Globus pallidus (tissue), 1 donor: ENCODE measurements at regions not wholly inside any gene's neighbourhood (a gene's known extent, or its start where the extent isn't known, plus 50 kb on each side); places are given as distances from the start of the nearest gene placed in this dataset.

Experiments used
- DNase-seq: peaks from one replicate; pipeline ENCODE4 v3.0.0-alpha.2; 2015; ENCODE audit warnings: low spot score

DNA sequence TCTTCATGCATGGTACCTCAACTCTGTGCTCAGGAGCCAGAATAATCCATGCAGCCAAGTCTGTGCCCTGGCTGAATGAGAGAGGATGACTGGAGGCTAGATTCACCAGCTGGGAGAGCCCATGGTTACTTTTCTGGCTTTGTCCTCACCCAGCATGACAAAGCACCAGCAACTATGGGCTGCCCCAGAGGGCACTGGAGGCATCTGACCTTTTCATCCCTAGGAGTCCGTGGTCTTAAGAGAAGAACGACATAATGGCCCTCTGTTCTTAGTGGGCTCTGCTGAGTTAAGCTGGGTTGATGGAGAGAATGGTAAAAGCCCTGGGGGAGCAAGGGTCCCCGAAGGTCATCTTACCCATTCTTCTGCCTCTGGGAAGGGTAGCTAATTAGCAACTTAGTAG is 54.6 kb upstream of the TNP1 start:
- no peak for DNase-seq

- DNase-seq, result no peak
These were observed 52.0 kb upstream of the TNP1 start for GRCh38 chr2:216911886-216912285.

DNA sequence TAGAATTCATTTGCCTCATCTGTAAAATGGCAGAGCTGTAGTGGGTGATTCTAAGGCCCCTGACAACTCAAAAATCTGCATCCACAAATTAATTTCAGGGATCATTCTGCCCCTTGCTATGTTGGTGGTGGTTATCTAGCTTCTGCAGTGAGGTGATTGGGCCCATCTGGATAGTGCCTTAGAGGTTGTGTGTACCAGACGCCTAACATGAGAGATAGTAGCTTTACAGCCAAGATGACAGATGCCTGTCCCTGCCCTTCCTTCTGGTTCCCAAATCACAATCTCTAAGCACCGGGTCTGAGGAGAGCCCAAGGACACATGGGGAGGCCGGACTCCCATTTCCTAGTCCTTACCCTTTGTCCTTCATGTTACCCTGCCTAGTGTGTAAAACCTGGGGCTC is 51.1 kb upstream of the TNP1 start:
- no peak for DNase-seq

DNA sequence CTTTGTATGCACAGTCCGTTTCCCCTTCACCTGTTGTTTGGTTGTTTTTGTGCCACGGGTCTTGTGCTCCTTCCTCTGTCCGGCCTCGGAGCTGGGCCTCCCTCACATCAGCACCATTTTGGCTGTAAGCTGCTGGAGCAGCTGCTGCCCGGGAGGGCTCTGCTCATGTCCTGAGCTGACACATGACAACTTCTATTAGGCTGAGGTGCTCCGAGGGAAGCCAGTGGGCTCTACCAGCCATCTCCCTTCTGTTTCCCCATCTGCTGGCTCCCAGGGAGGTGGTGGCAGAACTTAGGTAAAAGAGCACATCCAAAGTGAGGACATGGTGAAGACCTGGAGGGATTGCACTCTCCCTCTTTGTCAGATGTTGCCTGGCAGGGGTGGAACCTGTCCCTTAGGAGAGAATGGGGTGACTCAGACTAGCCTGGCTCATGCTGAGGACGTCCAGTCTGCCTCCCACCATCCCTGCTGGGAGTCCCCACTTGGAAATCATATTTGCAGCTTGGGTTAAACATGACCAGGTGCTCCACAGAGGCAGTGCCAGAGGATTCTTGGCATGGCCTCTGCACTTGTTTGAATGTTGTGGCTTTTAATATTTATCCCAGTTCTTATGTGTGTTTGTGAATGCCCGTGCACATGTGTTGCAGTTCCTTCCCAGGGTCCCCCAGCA is 49.8 kb upstream of the TNP1 start:
- DNase-seq, result no peak
